HG02938 (cell line): ENCODE measurements at regions not wholly inside any gene's neighbourhood (a gene's known extent, or its start where the extent isn't known, plus 50 kb on each side); places are given as distances from the start of the nearest gene placed in this dataset.

ENCODE experiments used
- ATAC-seq: cut with Tn5 transposase; IDR thresholded peaks from one replicate; pipeline ENCODE4 v1.9.1; 2021; ENCODE audit warnings: mild to moderate bottlenecking, moderate library complexity; ENCODE audit not compliant: unreplicated experiment

DNA sequence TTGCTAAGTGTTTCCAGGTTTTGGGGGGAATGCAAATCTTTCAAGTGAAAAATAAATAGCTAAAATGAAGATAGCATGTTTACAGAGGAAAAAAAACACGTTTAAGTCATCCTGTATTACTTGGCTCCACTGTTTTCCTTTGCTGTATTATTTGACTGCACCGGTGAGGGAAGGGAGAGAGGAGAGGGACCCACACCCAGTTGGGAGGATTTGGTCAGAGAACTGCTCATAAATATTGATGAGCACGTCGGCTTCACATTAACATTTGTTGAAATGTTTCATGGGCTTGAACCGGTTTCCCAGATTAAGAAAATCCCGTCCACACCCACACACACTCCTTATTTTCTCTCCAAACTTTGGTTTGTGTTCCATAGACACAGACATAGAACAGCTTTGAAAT lies 493.8 kb upstream of the MGMT start:
- no peak for ATAC-seq

DNA sequence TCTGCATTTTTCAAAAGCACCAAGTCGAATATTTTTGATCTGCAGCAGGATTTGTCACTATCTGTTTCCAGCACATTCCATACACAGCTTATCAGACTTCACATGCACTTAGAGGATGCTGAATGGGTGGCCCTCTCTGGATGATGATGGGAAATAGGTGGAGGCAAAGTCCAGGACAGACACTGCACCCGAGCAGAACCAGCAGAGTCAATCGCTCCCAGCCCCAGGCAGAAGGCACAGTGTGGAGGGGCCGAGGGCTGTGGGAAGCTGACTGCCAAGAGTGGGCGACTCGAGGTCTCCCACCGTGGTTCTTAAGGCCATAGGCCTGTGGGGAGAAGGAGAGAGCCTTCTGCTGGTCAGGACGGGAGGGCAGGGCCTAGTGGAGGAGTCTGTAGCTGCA lies 490.2 kb upstream of the MGMT start:
- no peak for ATAC-seq

DNA sequence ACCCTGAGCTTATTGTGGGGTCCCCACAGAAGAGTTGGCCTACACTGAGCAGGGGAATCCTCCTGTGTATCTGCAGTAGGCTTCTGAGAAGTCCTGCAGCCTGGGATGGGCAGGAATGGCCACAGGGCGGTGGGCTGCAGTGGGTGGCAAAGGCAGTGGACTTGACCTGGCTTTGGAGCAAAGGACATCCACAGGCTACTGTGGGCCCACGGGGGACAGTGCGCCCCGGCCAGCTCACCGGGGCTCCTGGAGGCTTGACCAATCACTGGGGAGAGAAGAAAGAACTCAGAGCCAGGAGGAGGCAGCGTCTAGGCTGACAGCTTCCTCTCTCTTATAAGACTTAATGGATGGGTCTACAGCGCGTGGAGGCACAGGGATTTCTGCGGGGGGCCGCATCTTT lies 488.8 kb upstream of the MGMT start:
- no peak for ATAC-seq

DNA sequence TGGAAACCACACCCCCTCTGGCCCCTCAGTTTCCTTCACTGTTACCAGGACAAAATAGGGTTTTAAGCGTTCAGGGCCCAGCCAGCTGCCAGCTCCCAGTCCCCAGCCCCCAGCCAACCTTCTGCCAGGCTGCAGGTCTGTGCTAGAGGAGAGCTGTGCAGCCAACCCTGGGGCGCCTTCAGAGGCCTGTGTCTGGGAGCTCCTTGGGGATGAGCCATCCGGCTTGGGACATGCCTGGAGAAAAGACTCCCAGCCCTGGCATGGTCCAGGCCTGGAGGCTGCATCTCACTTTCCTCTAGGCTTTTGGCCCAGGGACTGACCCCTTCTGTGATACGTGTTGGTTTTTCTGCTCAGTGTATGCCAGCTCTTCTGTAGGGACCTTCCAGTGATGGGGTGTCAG lies 487.6 kb upstream of the MGMT start:
- no peak for ATAC-seq

GRCh38 chr10:128981251-128981650 lies 485.8 kb upstream of the MGMT start:
- ATAC-seq: no peak

GRCh38 chr10:128981881-128982615 lies 485.0 kb upstream of the MGMT start:
- no peak for ATAC-seq

DNA sequence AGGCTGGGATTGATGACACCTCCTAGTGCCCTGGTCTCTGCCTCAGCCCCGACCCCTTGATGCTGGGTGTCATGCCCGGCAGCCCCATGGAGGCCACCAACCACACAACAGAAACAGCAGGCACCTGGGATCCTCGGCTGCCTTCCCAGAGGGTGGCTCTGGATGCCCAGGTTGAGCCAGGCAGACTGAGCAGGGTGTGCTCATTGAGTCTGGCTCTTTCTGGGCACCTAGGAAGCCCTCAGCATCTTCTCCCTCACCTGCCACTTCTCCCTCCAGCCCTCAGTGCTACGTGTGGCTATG lies 484.5 kb upstream of the MGMT start:
- ATAC-seq: no peak

DNA sequence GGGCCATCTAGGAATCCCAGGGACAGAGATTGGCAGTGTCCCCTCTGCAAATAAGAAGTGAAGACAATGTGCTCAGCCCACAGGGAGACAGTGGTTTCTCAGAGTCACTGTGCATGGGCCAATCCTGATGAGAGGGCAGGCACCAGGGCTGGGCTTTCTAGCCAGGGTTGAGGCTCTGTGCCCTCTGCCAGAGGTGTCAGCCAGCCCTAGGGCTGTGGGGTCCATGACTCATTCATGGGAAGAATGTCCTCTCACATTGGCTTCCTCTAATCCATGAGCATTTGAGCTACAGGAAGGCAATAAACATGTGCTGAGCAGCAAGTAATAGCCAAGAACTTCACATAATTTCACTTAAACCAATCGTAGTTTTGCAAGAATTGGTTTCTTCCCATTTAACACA lies 482.0 kb upstream of the MGMT start:
- no peak for ATAC-seq

DNA sequence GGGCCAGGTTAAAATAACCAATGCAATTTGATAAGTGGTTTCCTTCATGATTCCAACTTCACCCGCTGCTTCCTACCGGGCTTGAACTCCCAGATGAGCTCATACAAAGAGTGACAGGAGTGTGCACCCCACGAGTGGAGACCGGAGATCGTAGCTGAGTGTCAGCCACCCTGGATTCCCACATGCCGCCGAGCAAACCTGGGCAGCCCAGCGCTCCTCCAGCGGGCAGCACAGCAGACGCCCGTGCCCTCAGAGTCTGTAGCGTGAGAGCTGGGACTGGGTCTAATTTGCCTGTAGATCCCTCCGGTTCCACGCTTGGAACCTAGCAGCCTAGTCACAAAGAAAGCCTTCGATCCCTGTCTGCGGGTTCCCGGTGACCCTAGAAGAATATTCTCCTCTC lies 476.1 kb upstream of the MGMT start:
- ATAC-seq: no peak

- ATAC-seq: no peak
Measured at GRCh38 chr10:128992770-128993169, 474.3 kb upstream of the MGMT start.

DNA sequence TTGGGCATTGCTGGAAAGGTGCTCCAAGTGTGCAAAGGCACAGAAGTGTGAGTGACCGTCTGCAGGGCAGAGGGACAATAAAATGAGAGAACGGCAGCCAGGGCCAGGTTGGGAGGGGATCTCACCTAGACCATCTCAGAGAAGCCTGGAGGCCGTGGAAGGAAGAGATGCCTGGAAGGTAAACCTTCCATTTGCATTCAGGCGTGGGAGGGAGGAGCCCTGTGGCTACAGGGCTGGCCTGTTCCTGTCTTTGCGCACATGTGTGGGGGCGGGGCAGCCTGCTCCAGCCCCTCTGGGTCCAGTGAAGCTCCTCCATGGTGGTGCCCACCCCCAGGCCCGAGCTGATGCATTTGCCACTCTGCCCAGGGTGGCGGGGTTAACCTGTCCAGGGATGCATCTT lies 473.6 kb upstream of the MGMT start:
- ATAC-seq: no peak

GRCh38 chr10:128993911-128994538 lies 473.0 kb upstream of the MGMT start:
- ATAC-seq: no peak

- no peak for ATAC-seq
Measured at GRCh38 chr10:128994598-128995143, 472.4 kb upstream of the MGMT start.

DNA sequence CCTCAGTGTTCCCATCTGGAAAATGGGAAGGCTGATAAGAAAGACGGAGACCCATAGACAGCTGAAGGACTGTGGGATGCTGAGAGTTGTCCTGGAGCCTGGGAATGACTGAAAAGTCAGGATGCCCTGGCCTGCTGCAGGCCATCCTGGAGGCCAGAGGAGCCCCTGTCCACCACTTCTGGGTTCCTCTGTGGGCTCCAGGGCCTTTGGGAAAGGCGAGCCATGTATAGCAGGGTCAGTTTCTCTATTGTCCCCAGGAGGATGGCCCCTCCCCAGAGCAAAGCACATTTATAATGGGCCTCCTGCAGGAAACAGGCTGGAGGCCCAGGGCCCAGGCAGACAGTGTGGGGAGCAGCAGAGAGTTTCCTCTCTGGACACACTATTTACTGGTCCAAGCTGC lies 471.4 kb upstream of the MGMT start:
- no peak for ATAC-seq

DNA sequence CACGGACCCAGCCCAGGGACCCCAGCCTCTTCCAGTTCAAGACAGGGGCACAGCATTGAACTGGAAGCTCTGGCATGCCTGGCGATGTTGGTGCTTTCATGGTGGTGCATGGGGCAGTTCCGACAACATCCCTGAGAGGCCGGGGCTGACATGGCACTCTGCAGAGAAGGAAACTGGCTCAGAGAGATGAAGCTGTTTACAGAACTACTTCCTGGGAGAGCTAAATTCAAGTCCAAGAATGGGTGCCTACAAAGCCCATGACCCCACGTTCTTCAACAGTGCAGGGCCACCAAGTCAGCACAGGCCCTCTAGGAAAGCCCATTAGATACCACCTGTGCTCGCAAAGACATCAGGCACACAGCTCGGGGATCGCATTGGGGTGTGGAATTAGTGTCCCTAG lies 470.9 kb upstream of the MGMT start:
- no peak for ATAC-seq

DNA sequence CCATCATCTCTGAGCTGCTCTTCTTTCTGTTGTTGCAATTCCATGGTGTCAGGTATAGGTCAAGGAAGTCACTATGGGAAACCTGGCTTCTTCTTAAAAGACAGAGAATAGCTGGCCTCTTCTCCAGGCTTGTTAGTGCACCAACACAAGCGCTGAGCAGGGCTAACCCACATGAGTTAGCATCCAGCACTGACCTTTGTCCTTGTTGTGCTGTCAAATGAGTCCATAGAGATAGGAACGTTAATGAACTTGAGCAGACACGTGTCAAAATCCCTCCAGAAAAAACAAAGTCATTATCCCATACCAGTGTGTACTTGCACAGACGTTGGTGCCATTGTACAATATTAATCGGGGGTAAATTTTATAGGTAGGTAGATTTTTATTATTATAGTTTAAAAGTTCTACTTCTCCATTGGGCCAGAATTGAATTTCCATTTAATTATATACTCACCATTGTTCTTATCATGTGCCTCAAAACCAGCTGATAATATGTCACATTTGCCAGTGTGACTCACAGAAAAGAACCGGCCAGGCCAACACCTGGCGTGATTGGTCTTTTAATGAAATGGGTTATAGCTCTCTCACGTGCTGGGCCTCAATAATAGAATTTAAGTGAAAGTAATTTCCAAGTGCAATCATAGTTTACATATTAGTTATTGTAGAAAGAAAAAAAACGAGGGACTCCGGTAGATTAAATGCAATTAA lies 468.8 kb upstream of the MGMT start:
- ATAC-seq: no peak

DNA sequence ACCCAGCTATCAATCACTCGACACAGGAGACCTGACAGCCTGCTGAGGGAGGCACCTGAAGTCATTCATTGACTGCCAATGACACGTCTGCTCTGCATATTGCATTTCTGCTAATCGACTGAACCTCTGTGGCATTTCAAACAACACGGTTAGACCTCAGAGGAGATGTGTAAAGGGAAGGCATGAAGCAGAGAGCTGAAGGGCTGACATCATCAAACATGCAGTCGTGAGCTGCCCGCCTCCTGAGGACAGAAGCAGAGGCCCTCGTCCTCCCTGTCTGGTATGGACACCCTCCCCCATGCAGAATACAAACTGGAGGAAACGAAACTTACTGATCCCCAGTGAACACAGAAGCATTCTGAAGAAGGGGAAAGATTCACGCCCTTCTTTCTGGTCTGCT lies 462.6 kb upstream of the MGMT start:
- no peak for ATAC-seq

DNA sequence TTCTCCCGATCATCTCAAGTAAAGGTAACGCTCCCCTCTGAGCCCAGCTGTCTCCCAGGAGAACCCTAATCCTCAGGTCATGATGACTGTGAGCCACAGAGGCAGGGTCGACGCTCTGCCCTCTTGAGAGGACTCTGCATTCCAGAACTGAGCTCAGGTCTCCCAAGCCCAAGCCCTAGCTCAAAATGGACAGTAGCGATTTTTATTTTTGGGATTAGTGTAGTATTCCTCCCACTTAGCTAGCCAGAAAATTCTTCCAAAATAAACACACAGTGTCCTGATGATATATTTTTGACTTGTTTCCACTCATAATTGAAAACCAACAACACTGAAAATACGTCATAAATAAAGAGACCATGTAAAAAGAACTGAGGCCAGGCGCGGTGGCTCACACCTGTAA lies 462.0 kb upstream of the MGMT start:
- ATAC-seq: no peak

GRCh38 chr10:129005804-129006203 lies 461.2 kb upstream of the MGMT start:
- no peak for ATAC-seq

GRCh38 chr10:129018511-129018910 lies 448.5 kb upstream of the MGMT start:
- no peak for ATAC-seq

DNA sequence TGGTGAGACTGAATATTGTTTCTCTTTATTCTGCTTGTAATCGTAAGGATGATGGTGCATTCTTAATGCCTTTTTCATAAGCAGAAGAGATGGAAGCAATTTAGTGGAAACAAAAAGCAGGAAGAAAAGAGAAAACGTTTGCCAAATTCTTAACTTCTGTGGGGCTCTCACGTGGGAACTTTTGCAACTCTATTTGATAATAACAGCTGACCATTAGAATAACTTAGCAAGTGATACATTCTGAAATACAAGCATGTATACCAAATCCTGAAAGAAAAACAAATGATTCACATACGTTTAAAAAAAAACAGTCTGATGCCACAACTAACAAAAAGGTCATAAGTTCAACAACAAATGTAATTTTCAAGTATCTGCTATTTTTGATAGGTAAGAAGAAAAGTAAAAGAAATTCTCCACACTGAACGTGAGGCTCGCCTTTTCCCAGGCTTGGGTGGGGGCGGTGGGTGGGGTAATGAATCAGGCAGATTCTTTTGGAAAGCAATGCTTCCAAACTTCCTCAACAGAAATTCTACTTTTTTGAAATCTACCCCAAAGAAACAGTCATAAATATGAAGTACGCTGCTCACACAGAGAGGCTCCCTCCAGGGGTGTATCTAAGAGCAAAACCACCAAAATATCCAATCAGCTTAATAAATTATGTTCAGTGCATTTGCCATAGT lies 446.2 kb upstream of the MGMT start:
- no peak for ATAC-seq
